B cell (primary cell): ENCODE measurements at regions not wholly inside any gene's neighbourhood (a gene's known extent, or its start where the extent isn't known, plus 50 kb on each side); places are given as distances from the start of the nearest gene placed in this dataset.

Experiments
- EZH2 ChIP-seq: IDR thresholded peaks from 2 replicates; pipeline ENCODE4 v1.6.1; 2012; ENCODE audit warnings: borderline replicate concordance, low read depth, mild to moderate bottlenecking, moderate library complexity, low read length; ENCODE audit not compliant: insufficient read depth, poor library complexity, severe bottlenecking
- TF ChIP-seq, protein P1 (sequence below): fragments of 200-600 bp; IDR thresholded peaks from one replicate; pipeline ENCODE4 v1.8.0; 2022; ENCODE audit warnings: antibody characterized with exemption, mild to moderate bottlenecking

DNA sequence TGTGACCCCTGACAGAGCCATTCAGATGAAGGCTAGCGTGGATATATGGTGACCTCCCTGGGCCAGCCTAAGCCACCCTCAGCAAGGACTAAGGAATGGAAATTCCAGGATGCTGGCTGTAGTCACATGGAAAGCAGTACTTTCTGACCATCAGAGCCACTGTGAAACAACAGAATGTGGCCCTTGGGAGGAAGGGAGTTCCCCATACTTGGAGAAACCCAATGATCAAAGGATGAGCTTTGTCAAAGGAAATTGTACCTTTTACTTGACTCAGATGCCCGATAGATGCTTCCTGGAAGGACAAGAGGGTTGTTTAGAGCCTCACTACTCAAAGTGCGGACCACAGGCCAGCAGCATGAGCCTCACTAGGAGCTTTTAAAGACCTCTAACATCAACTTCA, 484.5 kb upstream of the PROK2 start:
- TF ChIP-seq, protein P1, sequence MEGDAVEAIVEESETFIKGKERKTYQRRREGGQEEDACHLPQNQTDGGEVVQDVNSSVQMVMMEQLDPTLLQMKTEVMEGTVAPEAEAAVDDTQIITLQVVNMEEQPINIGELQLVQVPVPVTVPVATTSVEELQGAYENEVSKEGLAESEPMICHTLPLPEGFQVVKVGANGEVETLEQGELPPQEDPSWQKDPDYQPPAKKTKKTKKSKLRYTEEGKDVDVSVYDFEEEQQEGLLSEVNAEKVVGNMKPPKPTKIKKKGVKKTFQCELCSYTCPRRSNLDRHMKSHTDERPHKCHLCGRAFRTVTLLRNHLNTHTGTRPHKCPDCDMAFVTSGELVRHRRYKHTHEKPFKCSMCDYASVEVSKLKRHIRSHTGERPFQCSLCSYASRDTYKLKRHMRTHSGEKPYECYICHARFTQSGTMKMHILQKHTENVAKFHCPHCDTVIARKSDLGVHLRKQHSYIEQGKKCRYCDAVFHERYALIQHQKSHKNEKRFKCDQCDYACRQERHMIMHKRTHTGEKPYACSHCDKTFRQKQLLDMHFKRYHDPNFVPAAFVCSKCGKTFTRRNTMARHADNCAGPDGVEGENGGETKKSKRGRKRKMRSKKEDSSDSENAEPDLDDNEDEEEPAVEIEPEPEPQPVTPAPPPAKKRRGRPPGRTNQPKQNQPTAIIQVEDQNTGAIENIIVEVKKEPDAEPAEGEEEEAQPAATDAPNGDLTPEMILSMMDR, result no peak
- TF ChIP-seq EZH2, result no peak
